ENCODE measurements at regions not wholly inside any gene's neighbourhood (a gene's known extent, or its start where the extent isn't known, plus 50 kb on each side); places are given as distances from the start of the nearest gene placed in this dataset.
A peak's percentile ranks its signal among the peaks of the same experiment; 100 is the strongest.

GRCh38 chr3:40677749-40678148, 153.0 kb downstream of the ZNF621 start:
- Histone ChIP-seq H3K36me3 (no peaks in the 10 kb centered on the region), H3K9me3 (no peaks in the 10 kb centered on the region), H3K4me1 (peaks cover 0 to 7% of the 10 kb centered on the region in 2 donors), H3K27me3 (no peaks in the 10 kb centered on the region), H3K4me3 (no peak overlapping the region), H3K27ac (peak overlapping the region in 1 of 2 donors; percentile 12)
- TF ChIP-seq CTCF (IDR thresholded peaks at IDR 0.05) = no peak
- TF ChIP-seq POLR2A (IDR thresholded peaks at IDR 0.05) = no peak
- TF ChIP-seq POLR2AphosphoS5 (IDR thresholded peaks at IDR 0.05) = no peak
- no peak for DNase-seq (ENCODE audit: low spot score in 2 of 2)
- intact Hi-C loops (cut with DNase I; ENCODE audit: low total_unique reads) = no loop called here

GRCh38 chr3:40679290-40679689, 154.5 kb downstream of the ZNF621 start:
- H3K27me3 ChIP-seq = no peaks in the 10 kb centered on the region
- DNase-seq (ENCODE audit: low spot score in 2 of 2) = no peak
- no peak overlapping the region for H3K27ac ChIP-seq
- no peak overlapping the region for H3K4me3 ChIP-seq
- intact Hi-C loops (cut with DNase I; ENCODE audit: low total_unique reads) = no loop called here
- H3K4me1 ChIP-seq = peaks cover 0 to 7% of the 10 kb centered on the region in 2 donors
- no peaks in the 10 kb centered on the region for H3K36me3 ChIP-seq
- H3K9me3 ChIP-seq = no peaks in the 10 kb centered on the region
- TF ChIP-seq CTCF (IDR thresholded peaks at IDR 0.05) = no peak
- no peak for TF ChIP-seq POLR2AphosphoS5 (IDR thresholded peaks at IDR 0.05)
- TF ChIP-seq POLR2A (IDR thresholded peaks at IDR 0.05) = no peak

GRCh38 chr3:40680685-40681657, 156.2 kb downstream of the ZNF621 start:
- Histone ChIP-seq H3K4me1 (peaks cover 0 to 7% of the 10 kb centered on the region in 2 donors), H3K4me3 (no peak overlapping the region), H3K36me3 (no peaks in the 10 kb centered on the region), H3K27ac (peak overlapping the region in 1 of 2 donors; percentile 61), H3K9me3 (no peaks in the 10 kb centered on the region), H3K27me3 (no peaks in the 10 kb centered on the region)
- no peak for DNase-seq (ENCODE audit: low spot score in 2 of 2)
- intact Hi-C loops (cut with DNase I; ENCODE audit: low total_unique reads) = no loop called here
- no peak for TF ChIP-seq POLR2A (IDR thresholded peaks at IDR 0.05)
- no peak for TF ChIP-seq POLR2AphosphoS5 (IDR thresholded peaks at IDR 0.05)
- no peak for TF ChIP-seq CTCF (IDR thresholded peaks at IDR 0.05)

- no peak overlapping the region for H3K27ac ChIP-seq
- H3K4me1 ChIP-seq = peaks cover 0 to 7% of the 10 kb centered on the region in 2 donors
- intact Hi-C loops (cut with DNase I; ENCODE audit: low total_unique reads) = no loop called here
Observed at GRCh38 chr3:40681658-40682055, 156.9 kb downstream of the ZNF621 start.

More at GRCh38 chr3:40681658-40682055, 156.9 kb downstream of the ZNF621 start:
- no peak for TF ChIP-seq CTCF (IDR thresholded peaks at IDR 0.05)
- no peak for TF ChIP-seq POLR2A (IDR thresholded peaks at IDR 0.05)
- TF ChIP-seq POLR2AphosphoS5 (IDR thresholded peaks at IDR 0.05) = no peak
- H3K27me3 ChIP-seq = no peaks in the 10 kb centered on the region
- H3K36me3 ChIP-seq = no peaks in the 10 kb centered on the region
- no peak overlapping the region for H3K4me3 ChIP-seq
- no peaks in the 10 kb centered on the region for H3K9me3 ChIP-seq
- no peak for DNase-seq (ENCODE audit: low spot score in 2 of 2)

Measured in breast epithelium (tissue), 4 donors.